T-helper 2 cell treated with Interferon-gamma antibody and Interleukin-4, amounts not matched to agents 5 μg/mL and 100 μg/mL, for 36 hours (primary cell): ENCODE measurements at regions not wholly inside any gene's neighbourhood (a gene's known extent, or its start where the extent isn't known, plus 50 kb on each side); places are given as distances from the start of the nearest gene placed in this dataset.

Experiments used
- DNase-seq: peaks from one replicate; pipeline ENCODE4 v3.0.0; 2021; ENCODE audit warnings: low spot score
- H3K27ac Mint-ChIP-seq: one replicate; pipeline ENCODE4 v1.8.0; 2021; ENCODE audit warnings: mild to moderate bottlenecking, mixed read lengths
- H3K27me3 Mint-ChIP-seq: one replicate; pipeline ENCODE4 v1.8.0; 2021; ENCODE audit warnings: low read depth, mixed read lengths
- H3K36me3 Mint-ChIP-seq: one replicate; pipeline ENCODE4 v1.8.0; 2021; ENCODE audit warnings: low read depth, mixed read lengths
- H3K4me1 Mint-ChIP-seq: one replicate; pipeline ENCODE4 v1.8.0; 2021; ENCODE audit warnings: low read depth, mixed read lengths
- H3K4me3 Mint-ChIP-seq: one replicate; pipeline ENCODE4 v1.8.0; 2022; ENCODE audit warnings: mild to moderate bottlenecking, moderate library complexity, mixed read lengths
- H3K9me3 Mint-ChIP-seq: one replicate; pipeline ENCODE4 v1.8.0; 2021; ENCODE audit warnings: mixed read lengths

DNA sequence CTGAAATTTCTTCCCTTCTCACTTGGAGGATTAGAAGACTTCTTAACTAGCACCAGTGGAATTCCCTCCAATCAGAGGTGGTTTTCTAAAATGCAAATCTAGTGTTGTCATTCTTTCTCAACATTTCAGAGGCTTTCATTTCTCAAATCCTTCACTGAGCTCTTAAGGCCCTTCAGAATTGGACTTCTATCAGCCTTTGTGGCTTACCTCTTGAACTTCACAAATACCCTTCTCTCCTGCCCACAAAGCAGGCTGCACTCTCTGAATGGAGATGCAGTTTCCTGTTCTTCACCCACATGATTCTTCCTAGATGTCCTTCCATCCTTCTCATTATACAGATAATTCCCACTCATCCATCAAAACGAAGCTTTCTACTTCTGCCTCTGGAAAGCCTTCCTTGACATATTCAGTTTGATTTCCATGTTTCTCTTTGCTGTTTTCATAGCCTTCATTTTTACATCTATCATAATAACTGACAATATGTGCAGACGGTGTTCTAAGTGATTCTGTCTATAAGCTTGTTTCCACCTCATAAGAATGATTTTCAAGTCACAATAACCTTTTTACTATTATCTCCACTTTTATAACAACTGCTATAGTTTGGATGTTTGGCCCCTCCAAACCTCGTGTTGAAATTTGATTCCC is 123.1 kb upstream of the GPR12 start:
- H3K36me3 Mint-ChIP-seq: no peaks in the 10 kb centered on the region
- no peak for DNase-seq
- no peak overlapping the region for H3K4me3 Mint-ChIP-seq
- no peaks in the 10 kb centered on the region for H3K27me3 Mint-ChIP-seq
- H3K27ac Mint-ChIP-seq: no peak overlapping the region
- no peaks in the 10 kb centered on the region for H3K4me1 Mint-ChIP-seq
- no peaks in the 10 kb centered on the region for H3K9me3 Mint-ChIP-seq

DNA sequence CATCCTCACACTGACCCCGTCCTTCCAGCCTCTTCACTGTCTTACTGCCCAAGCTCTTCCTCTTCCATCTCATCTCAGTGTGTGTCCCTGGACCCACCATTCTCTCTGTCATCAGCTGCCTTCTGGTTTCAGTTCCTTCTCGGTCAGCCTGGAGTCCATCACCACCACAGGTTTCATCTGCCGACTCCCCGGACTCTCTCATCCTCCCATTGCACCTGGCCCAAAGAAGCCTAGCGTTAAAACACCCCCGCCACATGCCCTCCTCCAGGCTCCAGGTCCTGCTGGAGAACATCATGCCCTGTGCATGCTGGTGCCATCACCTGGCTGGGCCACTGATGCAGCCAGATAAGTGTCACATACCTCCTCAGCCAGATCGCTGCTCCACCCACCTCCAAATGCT is 122.1 kb upstream of the GPR12 start:
- no peak overlapping the region for H3K27ac Mint-ChIP-seq
- no peak for DNase-seq

DNA sequence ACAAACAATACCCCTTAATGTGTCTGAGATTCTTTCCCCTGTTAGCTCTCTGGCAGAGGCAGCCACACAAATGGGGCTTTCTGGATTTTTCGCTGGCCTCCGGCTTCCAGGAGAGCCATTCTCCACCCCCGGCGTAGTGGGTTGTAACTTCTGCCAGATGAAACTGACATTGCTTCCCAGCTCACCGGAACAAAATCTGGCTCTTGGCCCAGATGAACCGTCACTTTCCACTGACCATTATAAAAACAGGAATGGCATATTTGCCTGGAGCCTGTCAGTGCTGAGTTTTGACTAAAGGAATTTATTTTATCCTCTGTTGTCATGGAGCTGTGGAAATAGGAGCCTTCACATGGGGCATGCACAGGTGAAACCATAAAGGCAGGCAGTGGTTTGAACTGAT is 120.6 kb upstream of the GPR12 start:
- no peak overlapping the region for H3K4me3 Mint-ChIP-seq
- no peak for DNase-seq
- H3K9me3 Mint-ChIP-seq: no peaks in the 10 kb centered on the region
- H3K27me3 Mint-ChIP-seq: no peaks in the 10 kb centered on the region
- no peaks in the 10 kb centered on the region for H3K4me1 Mint-ChIP-seq
- no peaks in the 10 kb centered on the region for H3K36me3 Mint-ChIP-seq
- H3K27ac Mint-ChIP-seq: no peak overlapping the region

More for the DNA sequence above, 122.1 kb upstream of the GPR12 start:
- no peaks in the 10 kb centered on the region for H3K36me3 Mint-ChIP-seq
- H3K4me1 Mint-ChIP-seq: no peaks in the 10 kb centered on the region
- no peaks in the 10 kb centered on the region for H3K9me3 Mint-ChIP-seq
- H3K27me3 Mint-ChIP-seq: no peaks in the 10 kb centered on the region
- H3K4me3 Mint-ChIP-seq: no peak overlapping the region

DNA sequence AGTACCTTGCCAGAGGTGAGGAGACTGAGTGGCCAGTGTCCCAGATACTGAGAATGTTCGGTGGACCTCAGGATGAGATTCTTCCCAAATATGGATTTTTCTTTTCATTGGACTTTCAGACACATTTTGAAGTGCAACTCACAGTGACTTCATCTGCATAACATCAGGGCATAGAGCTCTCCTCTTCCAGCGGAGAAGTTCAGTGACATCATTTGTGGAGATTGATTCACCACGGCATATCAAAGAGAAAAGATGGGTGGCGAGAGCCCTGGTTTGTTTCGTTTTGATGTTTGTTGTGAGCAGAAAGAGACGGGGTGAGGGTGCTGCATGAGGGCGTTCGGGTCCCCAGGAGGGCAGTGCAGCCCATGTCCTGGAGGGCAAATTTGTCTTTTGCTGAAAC is 120.1 kb upstream of the GPR12 start:
- Mint-ChIP-seq H3K27me3 (no peaks in the 10 kb centered on the region), H3K27ac (no peak overlapping the region), H3K36me3 (no peaks in the 10 kb centered on the region)

DNA sequence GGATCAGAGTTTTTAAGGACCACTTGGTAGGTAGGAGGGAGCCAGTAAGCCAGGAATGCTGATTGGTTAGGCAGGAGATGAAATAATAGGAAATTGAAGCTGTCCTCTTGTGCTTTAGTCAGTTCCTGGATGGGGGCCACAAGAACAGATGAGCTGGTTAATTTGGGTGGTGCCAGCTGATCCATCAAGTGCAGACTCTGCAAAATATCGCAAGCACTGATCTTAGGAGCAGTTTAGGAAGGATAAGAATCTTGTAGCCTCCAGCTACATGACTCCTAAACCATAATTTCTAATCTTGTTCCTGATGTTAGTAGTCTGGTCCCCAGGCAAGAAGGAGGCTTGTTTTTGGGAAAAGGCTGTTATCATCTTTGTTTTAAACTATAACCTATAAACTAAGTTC is 117.9 kb upstream of the GPR12 start:
- H3K27me3 Mint-ChIP-seq: no peaks in the 10 kb centered on the region

More for the DNA sequence above, 120.1 kb upstream of the GPR12 start:
- H3K4me3 Mint-ChIP-seq: no peak overlapping the region
- H3K4me1 Mint-ChIP-seq: no peaks in the 10 kb centered on the region
- H3K9me3 Mint-ChIP-seq: no peaks in the 10 kb centered on the region
- DNase-seq: no peak

DNA sequence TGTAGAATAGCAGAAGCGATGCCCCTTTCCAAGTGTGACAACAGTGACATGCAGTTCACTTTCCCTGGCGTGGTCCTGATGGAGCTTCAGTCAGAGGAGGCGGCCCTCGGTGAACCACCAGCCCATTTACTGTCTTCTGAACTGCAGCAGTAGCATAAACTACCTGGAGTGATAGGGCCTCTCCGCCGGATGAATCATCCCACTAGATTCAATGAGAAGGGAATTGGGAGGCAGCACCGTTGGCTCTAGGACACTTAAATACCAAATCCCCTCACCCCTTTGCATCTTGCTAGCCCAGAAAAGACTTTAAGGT is 112.8 kb upstream of the GPR12 start:
- Mint-ChIP-seq H3K27ac (no peak overlapping the region), H3K9me3 (no peaks in the 10 kb centered on the region), H3K4me3 (no peak overlapping the region), H3K36me3 (no peaks in the 10 kb centered on the region), H3K4me1 (no peaks in the 10 kb centered on the region), H3K27me3 (no peaks in the 10 kb centered on the region)
- no peak for DNase-seq

More for the DNA sequence above, 117.9 kb upstream of the GPR12 start:
- H3K36me3 Mint-ChIP-seq: no peaks in the 10 kb centered on the region
- H3K27ac Mint-ChIP-seq: no peak overlapping the region
- DNase-seq: no peak
- no peak overlapping the region for H3K4me3 Mint-ChIP-seq
- no peaks in the 10 kb centered on the region for H3K9me3 Mint-ChIP-seq
- H3K4me1 Mint-ChIP-seq: no peaks in the 10 kb centered on the region

DNA sequence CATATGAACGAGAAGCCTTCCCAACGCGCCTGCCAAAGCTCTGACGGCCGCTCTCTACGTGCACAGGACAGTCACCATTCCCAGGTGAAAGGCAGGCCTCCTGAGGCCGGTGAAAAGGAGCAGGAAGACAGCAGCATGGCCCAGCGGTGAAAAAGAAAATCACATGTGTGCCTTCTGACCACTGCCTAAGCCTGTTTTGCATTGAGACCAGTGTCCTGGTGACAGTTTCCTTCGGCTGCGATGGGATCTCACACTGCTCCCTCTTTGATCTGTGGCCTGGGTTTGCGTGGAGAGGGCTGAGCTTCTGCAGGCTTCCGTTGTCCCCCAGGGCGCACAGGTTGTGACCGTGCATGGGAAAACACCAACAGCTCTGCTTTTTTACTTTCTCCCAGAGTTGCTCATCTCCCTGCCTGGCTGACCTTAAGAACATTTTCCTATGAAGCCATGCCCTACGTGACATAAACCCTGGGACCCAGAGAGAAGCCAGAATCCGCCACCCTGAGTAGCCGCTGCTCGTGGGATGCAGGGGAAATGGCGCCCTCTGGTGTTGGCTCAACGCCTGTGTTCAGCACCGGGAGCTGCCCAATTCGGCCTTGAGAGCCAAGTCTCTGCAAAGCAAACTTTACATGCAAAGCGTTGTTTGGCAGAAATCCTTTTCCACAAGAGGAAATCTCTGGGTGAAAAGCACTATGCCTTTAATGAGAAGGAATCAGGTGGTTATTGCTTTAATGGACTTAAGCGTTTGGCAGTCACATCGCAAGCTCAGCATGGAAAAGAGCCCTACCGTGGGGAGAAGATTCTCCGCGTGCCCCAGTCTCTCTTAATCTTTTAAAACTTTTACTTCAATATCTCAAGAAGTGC is 112.2 kb upstream of the GPR12 start:
- Mint-ChIP-seq H3K27ac (no peak overlapping the region), H3K36me3 (no peaks in the 10 kb centered on the region), H3K4me3 (no peak overlapping the region), H3K9me3 (no peaks in the 10 kb centered on the region), H3K27me3 (no peaks in the 10 kb centered on the region), H3K4me1 (no peaks in the 10 kb centered on the region)
- peak; percentile 16 for DNase-seq

DNA sequence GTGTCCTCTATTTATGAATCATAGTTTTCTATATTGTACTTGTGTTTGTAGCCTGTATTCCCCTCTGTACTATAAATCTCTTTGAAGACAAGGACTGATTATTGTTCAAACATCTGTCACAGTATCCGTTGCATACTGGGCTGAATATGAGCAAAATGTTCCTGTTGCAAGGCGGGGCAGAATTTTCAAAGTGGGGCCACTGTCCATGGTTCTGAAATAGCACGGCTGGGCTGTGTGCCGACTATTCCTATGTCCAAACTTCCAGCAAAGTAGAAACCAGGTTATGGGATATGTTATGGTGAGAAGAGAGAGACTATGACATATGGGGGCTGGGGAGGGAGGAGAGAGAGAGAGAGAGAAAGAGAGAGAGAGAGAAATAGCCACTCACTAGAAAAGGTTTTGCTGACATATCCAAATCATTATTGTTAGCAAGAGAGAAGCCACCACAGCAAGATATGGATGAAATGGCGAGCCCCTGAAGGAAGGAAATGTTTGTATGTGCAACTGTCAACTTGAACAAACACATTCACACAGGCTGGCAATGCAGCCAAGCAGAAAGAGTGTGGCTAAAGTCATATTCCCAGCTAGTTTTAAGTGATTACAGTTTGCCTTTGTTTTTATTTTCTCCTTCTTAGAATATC is 107.0 kb upstream of the GPR12 start:
- Mint-ChIP-seq H3K36me3 (no peaks in the 10 kb centered on the region), H3K27me3 (no peaks in the 10 kb centered on the region), H3K9me3 (no peaks in the 10 kb centered on the region), H3K4me1 (no peaks in the 10 kb centered on the region), H3K27ac (no peak overlapping the region), H3K4me3 (no peak overlapping the region)
- DNase-seq: no peak

DNA sequence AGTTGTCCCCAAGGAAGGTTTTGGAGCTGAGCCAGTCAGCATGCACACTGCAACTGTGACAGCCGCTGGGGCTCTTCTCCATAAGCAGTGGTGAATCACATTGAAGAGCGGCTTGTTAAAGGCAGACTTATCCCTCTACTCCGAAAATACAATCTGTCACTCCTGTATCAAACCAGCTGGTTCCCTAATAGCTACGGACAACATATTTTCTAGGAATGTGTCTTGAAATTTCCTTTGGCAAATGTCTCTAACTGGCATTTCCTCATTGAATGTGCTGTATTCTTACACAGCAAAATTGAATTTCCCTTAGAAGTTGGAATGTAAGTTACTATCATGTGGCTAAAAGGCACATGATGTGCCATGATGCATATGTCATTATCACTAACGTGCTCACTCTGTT is 104.0 kb upstream of the GPR12 start:
- Mint-ChIP-seq H3K27ac (no peak overlapping the region), H3K9me3 (no peaks in the 10 kb centered on the region), H3K36me3 (no peaks in the 10 kb centered on the region), H3K4me3 (no peak overlapping the region), H3K4me1 (no peaks in the 10 kb centered on the region), H3K27me3 (no peaks in the 10 kb centered on the region)
- no peak for DNase-seq

DNA sequence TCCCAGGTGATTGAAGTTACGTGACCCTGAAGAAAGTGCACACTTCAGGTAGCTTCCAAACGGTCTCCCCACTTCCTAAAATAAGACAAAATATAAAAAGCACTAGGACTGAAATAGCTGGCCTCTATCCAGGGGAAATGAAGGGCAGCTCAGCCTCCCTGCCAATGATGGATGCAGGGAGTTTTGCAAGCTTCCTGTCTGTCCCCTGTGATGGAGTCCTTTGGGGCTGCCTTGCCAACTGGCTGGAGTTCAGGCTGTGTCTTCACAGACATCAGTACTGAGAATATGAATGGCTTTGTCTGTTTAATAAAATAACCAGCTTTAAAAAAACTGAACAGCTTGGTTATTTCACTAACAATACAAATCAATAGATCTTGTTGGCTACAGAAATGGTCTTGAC is 101.4 kb upstream of the GPR12 start:
- no peaks in the 10 kb centered on the region for H3K4me1 Mint-ChIP-seq
- H3K27me3 Mint-ChIP-seq: no peaks in the 10 kb centered on the region
- no peak for DNase-seq
- H3K4me3 Mint-ChIP-seq: no peak overlapping the region
- no peak overlapping the region for H3K27ac Mint-ChIP-seq
- H3K36me3 Mint-ChIP-seq: no peaks in the 10 kb centered on the region
- no peaks in the 10 kb centered on the region for H3K9me3 Mint-ChIP-seq

DNA sequence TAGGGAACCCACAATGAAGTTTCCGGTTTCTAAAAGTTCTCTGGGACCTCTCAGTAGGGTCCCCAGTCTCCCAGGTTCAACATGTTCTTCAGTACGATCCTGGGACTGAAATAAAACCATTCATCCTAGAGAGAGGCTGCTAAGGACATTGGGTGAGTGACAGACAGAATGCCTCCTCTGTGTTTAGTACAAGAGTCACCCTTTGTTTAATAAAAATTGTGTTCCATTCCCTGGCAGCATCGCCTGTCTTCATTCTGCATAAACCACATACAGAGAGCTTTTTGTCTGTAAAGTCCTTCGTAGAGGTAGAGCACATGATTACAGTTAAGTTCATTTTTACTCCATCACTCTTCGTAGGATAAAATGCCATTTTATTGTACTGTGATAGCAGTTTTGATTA is 95.3 kb upstream of the GPR12 start:
- no peak overlapping the region for H3K4me3 Mint-ChIP-seq
- H3K27ac Mint-ChIP-seq: no peak overlapping the region

DNA sequence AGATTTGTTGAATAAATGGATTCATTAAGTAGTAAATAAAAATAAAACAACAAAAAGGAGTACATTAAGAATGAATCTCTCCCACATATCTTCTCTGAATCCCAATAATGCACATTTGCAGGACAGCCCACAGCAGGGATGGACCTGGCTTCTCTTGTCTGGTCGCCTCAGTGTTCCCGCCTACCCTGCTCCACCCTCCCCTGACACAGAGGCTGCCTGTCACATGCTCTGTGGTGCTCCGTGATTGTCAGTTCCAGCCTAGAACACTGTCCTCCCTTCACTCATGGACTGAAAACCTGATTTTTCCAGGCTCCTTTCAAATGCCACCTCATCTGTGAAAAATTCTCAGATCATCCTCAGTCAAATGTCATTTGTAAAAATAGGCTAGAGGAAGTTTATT is 94.5 kb upstream of the GPR12 start:
- no peak for DNase-seq
- Mint-ChIP-seq H3K9me3 (no peaks in the 10 kb centered on the region), H3K27ac (no peak overlapping the region), H3K4me1 (no peaks in the 10 kb centered on the region), H3K36me3 (no peaks in the 10 kb centered on the region), H3K27me3 (peaks cover 2% of the 10 kb centered on the region), H3K4me3 (no peak overlapping the region)

More for the DNA sequence above, 95.3 kb upstream of the GPR12 start:
- DNase-seq: no peak
- Mint-ChIP-seq H3K36me3 (no peaks in the 10 kb centered on the region), H3K27me3 (peaks cover 2% of the 10 kb centered on the region), H3K9me3 (no peaks in the 10 kb centered on the region), H3K4me1 (no peaks in the 10 kb centered on the region)

DNA sequence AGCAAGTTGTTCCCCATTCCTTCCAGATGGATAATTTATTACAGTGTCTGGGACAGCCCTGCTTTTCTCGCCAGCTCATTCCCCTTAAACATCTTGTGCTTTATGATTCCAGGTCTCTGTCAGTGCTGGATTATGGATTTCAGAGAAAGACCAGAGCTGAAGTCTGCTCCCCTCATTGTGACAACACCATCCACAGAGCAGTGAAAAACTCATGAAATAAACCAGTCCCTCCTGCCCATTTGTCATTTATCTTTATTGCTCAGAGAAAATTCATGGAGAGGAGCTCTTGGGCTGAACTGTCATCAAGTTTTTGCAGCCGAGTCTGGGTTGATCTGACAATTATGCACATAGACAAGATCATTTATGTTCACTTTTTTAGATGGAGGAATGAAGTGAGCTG is 92.7 kb upstream of the GPR12 start:
- Mint-ChIP-seq H3K4me3 (no peak overlapping the region), H3K9me3 (no peaks in the 10 kb centered on the region), H3K27ac (no peak overlapping the region), H3K27me3 (peaks cover 2% of the 10 kb centered on the region), H3K4me1 (no peaks in the 10 kb centered on the region), H3K36me3 (no peaks in the 10 kb centered on the region)
- no peak for DNase-seq

DNA sequence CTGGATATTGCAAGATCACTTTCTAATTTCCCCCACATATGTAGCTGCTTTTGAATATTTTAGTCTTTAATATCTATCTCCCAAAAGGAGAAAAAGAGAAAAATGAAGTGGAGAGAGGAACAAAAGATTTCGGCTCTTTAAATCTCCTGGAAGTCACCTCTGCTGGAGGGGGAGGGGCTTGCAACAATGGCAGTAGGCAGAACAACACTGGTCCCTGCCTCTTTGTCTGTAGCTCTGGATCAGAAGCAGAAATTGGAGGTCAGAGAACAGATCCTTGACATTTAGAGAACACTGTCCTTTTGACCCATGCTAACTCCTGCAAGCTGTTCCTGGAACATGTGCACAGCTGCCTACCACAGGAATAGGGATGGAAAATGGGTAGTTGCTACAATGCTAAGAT is 86.7 kb upstream of the GPR12 start:
- Mint-ChIP-seq H3K36me3 (no peaks in the 10 kb centered on the region), H3K27me3 (no peaks in the 10 kb centered on the region), H3K4me3 (no peak overlapping the region), H3K4me1 (no peaks in the 10 kb centered on the region), H3K27ac (no peak overlapping the region), H3K9me3 (no peaks in the 10 kb centered on the region)
- no peak for DNase-seq
